GM12878 (cell line): ENCODE measurements at regions not wholly inside any gene's neighbourhood (a gene's known extent, or its start where the extent isn't known, plus 50 kb on each side); places are given as distances from the start of the nearest gene placed in this dataset.

ENCODE experiments used
- ATF7 ChIP-seq: fragments of 450-650 bp; IDR thresholded peaks from 2 replicates; pipeline ENCODE4 v1.6.1; 2016; ENCODE audit warnings: low read depth, mild to moderate bottlenecking
- BCL11A ChIP-seq: IDR thresholded peaks from 2 replicates; pipeline ENCODE4 v1.6.1; 2011; ENCODE audit warnings: low read depth, low read length
- IKZF1 ChIP-seq: fragments of 450-650 bp; conservative IDR thresholded peaks from 2 replicates; pipeline ENCODE4 v1.6.1; 2017; ENCODE audit warnings: antibody characterized with exemption, mild to moderate bottlenecking
- KDM1A ChIP-seq: fragments of 200-600 bp; sonication (generic); IDR thresholded peaks from 2 replicates; pipeline ENCODE4 v1.6.1; 2016; ENCODE audit warnings: borderline replicate concordance
- MXI1 ChIP-seq: fragments of 150-350 bp; IDR thresholded peaks from 2 replicates; pipeline ENCODE4 v1.6.1; 2011; ENCODE audit warnings: low read depth, mild to moderate bottlenecking, inconsistent platforms, low read length, improper control_type of control experiment
- PAX8 ChIP-seq: fragments of 450-650 bp; IDR thresholded peaks from 2 replicates; pipeline ENCODE4 v1.6.1; 2017; ENCODE audit warnings: mild to moderate bottlenecking, moderate library complexity
- PML ChIP-seq: IDR thresholded peaks from 2 replicates; pipeline ENCODE4 v1.6.1; 2012; ENCODE audit warnings: low read length, inconsistent platforms
- POLR2A ChIP-seq: IDR thresholded peaks from 2 replicates; pipeline ENCODE4 v1.6.1; 2011; ENCODE audit warnings: low read depth, mild to moderate bottlenecking, low read length
- RAD51 ChIP-seq: fragments of 450-650 bp; IDR thresholded peaks from 2 replicates; pipeline ENCODE4 v1.6.1; 2016; ENCODE audit warnings: moderate library complexity, mild to moderate bottlenecking, inconsistent platforms
- SIN3A ChIP-seq: IDR thresholded peaks from 2 replicates; pipeline ENCODE4 v1.6.1; 2012; ENCODE audit warnings: low read depth, low read length, improper control_type of control experiment
- SPI1 ChIP-seq: IDR thresholded peaks from 2 replicates; pipeline ENCODE4 v1.6.1; 2011; ENCODE audit warnings: low read depth, mild to moderate bottlenecking, low read length, moderate library complexity, borderline replicate concordance; ENCODE audit not compliant: insufficient read depth
- STAT1 ChIP-seq: fragments of 450-650 bp; conservative IDR thresholded peaks from 2 replicates; pipeline ENCODE4 v1.6.1; 2014; ENCODE audit warnings: antibody characterized with exemption, mild to moderate bottlenecking
- SUPT20H ChIP-seq: IDR thresholded peaks from 2 replicates; pipeline ENCODE4 v1.6.1; 2011; ENCODE audit warnings: low read depth, mild to moderate bottlenecking, low read length, moderate library complexity, borderline replicate concordance; ENCODE audit not compliant: control insufficient read depth
- TARDBP ChIP-seq: IDR thresholded peaks from 2 replicates; pipeline ENCODE4 v1.6.1; 2016; ENCODE audit warnings: borderline replicate concordance
- TCF12 ChIP-seq: IDR thresholded peaks from 2 replicates; pipeline ENCODE4 v1.6.1; 2011; ENCODE audit warnings: low read depth, mild to moderate bottlenecking, low read length
- TCF7 ChIP-seq: IDR thresholded peaks from 2 replicates; pipeline ENCODE4 v1.6.1; 2014; ENCODE audit warnings: antibody characterized with exemption, borderline replicate concordance
- ZNF217 ChIP-seq: fragments of 450-650 bp; IDR thresholded peaks from 2 replicates; pipeline ENCODE4 v1.6.1; 2017; ENCODE audit warnings: antibody characterized with exemption, mild to moderate bottlenecking
- ZNF274 ChIP-seq: IDR thresholded peaks from one replicate; pipeline ENCODE4 v1.8.0; 2011; ENCODE audit not compliant: insufficient read length, insufficient read depth
- ZNF687 ChIP-seq: fragments of 450-650 bp; IDR thresholded peaks from 2 replicates; pipeline ENCODE4 v1.6.1; 2017; ENCODE audit warnings: mild to moderate bottlenecking, moderate library complexity
- ZSCAN29 ChIP-seq: fragments of 450-650 bp; IDR thresholded peaks from 2 replicates; pipeline ENCODE4 v1.6.1; 2017; ENCODE audit warnings: mild to moderate bottlenecking, moderate library complexity
- TF ChIP-seq, protein P1 (sequence below): fragments of 450-650 bp; IDR thresholded peaks from 2 replicates; pipeline ENCODE4 v1.6.1; 2017; ENCODE audit warnings: low read depth, mild to moderate bottlenecking, moderate library complexity
- TF ChIP-seq, protein P2 (sequence below): IDR thresholded peaks from 2 replicates; pipeline ENCODE4 v1.6.1; 2011; ENCODE audit warnings: low read depth, low read length, improper control_type of control experiment, borderline replicate concordance
- TF ChIP-seq, protein P3 (sequence below): fragments of 450-650 bp; IDR thresholded peaks from 2 replicates; pipeline ENCODE4 v1.6.1; 2017; ENCODE audit warnings: borderline replicate concordance
- TF ChIP-seq, protein P4 (sequence below): IDR thresholded peaks from 2 replicates; pipeline ENCODE4 v1.6.1; 2012; ENCODE audit warnings: low read depth, low read length, improper control_type of control experiment

DNA sequence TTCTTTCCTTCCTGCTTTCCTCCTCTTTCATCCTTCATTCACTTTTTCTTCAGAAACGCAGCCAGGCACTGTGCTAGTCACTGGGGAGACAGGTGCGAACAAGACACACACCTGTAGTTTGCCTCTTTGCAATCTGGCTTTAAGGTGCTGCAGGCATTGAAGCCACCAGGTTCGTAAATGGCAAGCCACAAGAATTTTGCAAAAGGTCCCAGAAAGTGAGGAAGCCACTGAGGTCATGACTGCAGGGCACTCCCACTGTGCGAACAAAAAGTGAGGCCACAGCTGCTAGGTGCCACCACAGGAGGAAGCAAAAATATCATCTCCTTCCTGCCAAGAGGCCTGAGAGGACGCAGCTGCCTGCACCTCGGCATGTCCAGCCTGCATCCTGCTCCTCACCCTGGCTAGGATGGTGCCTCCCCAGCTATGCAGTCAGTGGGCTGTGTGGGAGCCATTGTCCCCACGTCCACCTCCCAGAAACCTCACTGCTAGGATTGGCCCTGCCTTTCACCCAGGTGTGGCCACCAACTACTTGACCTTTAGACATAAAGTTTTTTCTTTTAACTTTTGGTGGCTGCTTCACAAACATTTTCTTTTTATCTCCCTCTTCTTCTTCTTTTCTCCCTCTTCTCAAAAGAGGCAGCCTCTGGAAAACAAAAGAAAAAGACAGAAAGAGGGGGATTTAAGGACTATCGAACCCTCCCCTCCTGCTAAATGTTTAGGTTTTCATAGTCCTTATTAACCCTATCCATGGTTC is 230.8 kb downstream of the BCAS1 start (continued):
- TF ChIP-seq ZNF274 (no peak), ZSCAN29 (peak; percentile 11; the same call in 1 of the 2 replicates), KDM1A (no peak), TCF12 (peak; percentile 94), ATF7 (peak; percentile 53; the same call in 1 of the 2 replicates), STAT1 (no peak), RAD51 (no peak), POLR2A (peak; percentile 53; the same call in 1 of the 2 replicates), TARDBP (no peak), PML (no peak), MXI1 (no peak), TCF7 (no peak), ZNF217 (no peak), SIN3A (no peak), SUPT20H (no peak), PAX8 (no peak), IKZF1 (peak; percentile 88), BCL11A (peak; percentile 47; the same call in 1 of the 2 replicates), ZNF687 (peak; percentile 66), SPI1 (no peak)
- TF ChIP-seq, protein P1, sequence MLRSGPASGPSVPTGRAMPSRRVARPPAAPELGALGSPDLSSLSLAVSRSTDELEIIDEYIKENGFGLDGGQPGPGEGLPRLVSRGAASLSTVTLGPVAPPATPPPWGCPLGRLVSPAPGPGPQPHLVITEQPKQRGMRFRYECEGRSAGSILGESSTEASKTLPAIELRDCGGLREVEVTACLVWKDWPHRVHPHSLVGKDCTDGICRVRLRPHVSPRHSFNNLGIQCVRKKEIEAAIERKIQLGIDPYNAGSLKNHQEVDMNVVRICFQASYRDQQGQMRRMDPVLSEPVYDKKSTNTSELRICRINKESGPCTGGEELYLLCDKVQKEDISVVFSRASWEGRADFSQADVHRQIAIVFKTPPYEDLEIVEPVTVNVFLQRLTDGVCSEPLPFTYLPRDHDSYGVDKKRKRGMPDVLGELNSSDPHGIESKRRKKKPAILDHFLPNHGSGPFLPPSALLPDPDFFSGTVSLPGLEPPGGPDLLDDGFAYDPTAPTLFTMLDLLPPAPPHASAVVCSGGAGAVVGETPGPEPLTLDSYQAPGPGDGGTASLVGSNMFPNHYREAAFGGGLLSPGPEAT, result peak; percentile 41; the same call in 1 of the 2 replicates
- TF ChIP-seq, protein P2, sequence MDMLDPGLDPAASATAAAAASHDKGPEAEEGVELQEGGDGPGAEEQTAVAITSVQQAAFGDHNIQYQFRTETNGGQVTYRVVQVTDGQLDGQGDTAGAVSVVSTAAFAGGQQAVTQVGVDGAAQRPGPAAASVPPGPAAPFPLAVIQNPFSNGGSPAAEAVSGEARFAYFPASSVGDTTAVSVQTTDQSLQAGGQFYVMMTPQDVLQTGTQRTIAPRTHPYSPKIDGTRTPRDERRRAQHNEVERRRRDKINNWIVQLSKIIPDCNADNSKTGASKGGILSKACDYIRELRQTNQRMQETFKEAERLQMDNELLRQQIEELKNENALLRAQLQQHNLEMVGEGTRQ, result no peak
- TF ChIP-seq, protein P3, sequence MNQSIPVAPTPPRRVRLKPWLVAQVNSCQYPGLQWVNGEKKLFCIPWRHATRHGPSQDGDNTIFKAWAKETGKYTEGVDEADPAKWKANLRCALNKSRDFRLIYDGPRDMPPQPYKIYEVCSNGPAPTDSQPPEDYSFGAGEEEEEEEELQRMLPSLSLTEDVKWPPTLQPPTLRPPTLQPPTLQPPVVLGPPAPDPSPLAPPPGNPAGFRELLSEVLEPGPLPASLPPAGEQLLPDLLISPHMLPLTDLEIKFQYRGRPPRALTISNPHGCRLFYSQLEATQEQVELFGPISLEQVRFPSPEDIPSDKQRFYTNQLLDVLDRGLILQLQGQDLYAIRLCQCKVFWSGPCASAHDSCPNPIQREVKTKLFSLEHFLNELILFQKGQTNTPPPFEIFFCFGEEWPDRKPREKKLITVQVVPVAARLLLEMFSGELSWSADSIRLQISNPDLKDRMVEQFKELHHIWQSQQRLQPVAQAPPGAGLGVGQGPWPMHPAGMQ, result no peak
- TF ChIP-seq, protein P4, sequence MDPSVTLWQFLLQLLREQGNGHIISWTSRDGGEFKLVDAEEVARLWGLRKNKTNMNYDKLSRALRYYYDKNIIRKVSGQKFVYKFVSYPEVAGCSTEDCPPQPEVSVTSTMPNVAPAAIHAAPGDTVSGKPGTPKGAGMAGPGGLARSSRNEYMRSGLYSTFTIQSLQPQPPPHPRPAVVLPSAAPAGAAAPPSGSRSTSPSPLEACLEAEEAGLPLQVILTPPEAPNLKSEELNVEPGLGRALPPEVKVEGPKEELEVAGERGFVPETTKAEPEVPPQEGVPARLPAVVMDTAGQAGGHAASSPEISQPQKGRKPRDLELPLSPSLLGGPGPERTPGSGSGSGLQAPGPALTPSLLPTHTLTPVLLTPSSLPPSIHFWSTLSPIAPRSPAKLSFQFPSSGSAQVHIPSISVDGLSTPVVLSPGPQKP, result no peak
